ENCODE measurements at regions not wholly inside any gene's neighbourhood (a gene's known extent, or its start where the extent isn't known, plus 50 kb on each side); places are given as distances from the start of the nearest gene placed in this dataset.
A peak's percentile ranks its signal among the peaks of the same experiment; 100 is the strongest.

GRCh38 chr4:22870847-22871449 is 178.2 kb downstream of the GBA3 start:
- in situ Hi-C loops (cut with MboI; ENCODE audit: low pct_ligation_motif_present in 1 of 4, low pct_unique_long_range_greater_than_20kb in 1 of 4, low sequenced_read_pairs in 3 of 4) (no loop called here), intact Hi-C loops (cut with DNase I; ENCODE audit: low total_unique reads) (no loop called here)
- Histone ChIP-seq H3K4me1 (peaks cover 0 to 19% (median 7%) of the 10 kb centered on the region in 4 donors), H3K27ac (no peak overlapping the region), H3K27me3 (no peaks in the 10 kb centered on the region), H3K36me3 (no peaks in the 10 kb centered on the region), H3K9me3 (no peaks in the 10 kb centered on the region), H3K4me3 (no peak overlapping the region)
- TF ChIP-seq POLR2A (IDR thresholded peaks at IDR 0.05) (no peak), EP300 (IDR thresholded peaks at IDR 0.05; ENCODE audit: low read depth) (no peak), POLR2AphosphoS5 (IDR thresholded peaks at IDR 0.05) (no peak), CTCF (IDR thresholded peaks at IDR 0.05) (no peak)
- DNase-seq, result no peak
- 20 to 66% methylated on average over 1 to 7 of the region's 7 CpGs for WGBS, 2 donors (ENCODE audit: low coverage in 1 of 2)

GRCh38 chr4:22869235-22869634 is 176.5 kb downstream of the GBA3 start:
- WGBS, 2 donors (ENCODE audit: low coverage in 1 of 2), result 40 to 50% methylated on average over 2 to 3 of the region's 3 CpGs
- Histone ChIP-seq H3K36me3 (no peaks in the 10 kb centered on the region), H3K4me3 (no peak overlapping the region), H3K27me3 (no peaks in the 10 kb centered on the region), H3K4me1 (peaks cover 0 to 6% (median 3%) of the 10 kb centered on the region in 4 donors), H3K9me3 (no peaks in the 10 kb centered on the region), H3K27ac (no peak overlapping the region)
- DNase-seq, result no peak
- in situ Hi-C loops (cut with MboI; ENCODE audit: low pct_ligation_motif_present in 1 of 4, low pct_unique_long_range_greater_than_20kb in 1 of 4, low sequenced_read_pairs in 3 of 4), result no loop called here
- TF ChIP-seq POLR2AphosphoS5 (IDR thresholded peaks at IDR 0.05) (no peak), CTCF (IDR thresholded peaks at IDR 0.05) (peak in 1 of 5 experiments; percentile 9), EP300 (IDR thresholded peaks at IDR 0.05; ENCODE audit: low read depth) (no peak), POLR2A (IDR thresholded peaks at IDR 0.05) (no peak)
- intact Hi-C loops (cut with DNase I; ENCODE audit: low total_unique reads), result no loop called here

Measured in transverse colon (tissue), 4 donors.